ENCODE measurements at regions not wholly inside any gene's neighbourhood (a gene's known extent, or its start where the extent isn't known, plus 50 kb on each side); places are given as distances from the start of the nearest gene placed in this dataset.

DNA sequence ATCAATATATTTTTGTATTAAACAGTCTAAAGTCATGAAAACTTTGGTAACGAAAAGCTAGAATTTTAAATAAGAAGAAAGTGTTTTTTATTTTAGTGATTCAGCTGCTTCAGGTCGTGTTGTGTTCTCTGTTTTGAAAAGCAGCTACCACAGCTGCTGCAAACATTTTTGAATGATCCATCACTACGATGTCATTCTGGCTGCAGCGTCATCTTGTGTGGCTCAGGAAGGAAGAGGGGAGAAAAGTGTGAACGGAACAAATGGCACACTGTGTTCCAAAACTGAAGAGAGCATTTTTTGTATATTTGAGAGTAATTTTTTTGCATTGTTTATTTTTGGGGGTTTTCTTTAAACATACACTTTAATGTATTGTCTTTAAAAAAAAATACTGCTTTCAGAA is 323.0 kb upstream of the ADGRL2 start:
- no peak overlapping the region for H3K27ac ChIP-seq (ENCODE audit: low read depth, low read length)
- H3K4me1 ChIP-seq (replicated peaks in 1 of 4; ENCODE audit: control insufficient read depth in 3 of 4, insufficient read depth in 4 of 4, low read length in 3 of 4): no peaks in the 10 kb centered on the region
- no peak overlapping the region for H3K14ac ChIP-seq (ENCODE audit: insufficient read length)
- H3K9ac ChIP-seq (replicated peaks in 1 of 4; ENCODE audit: extremely low read depth in 1 of 4, low read depth in 3 of 4, low read length in 3 of 4): no peak overlapping the region
- H3K56ac ChIP-seq (replicated peaks; ENCODE audit: insufficient read length, low read depth, low read length): no peak overlapping the region
- H3K36me3 ChIP-seq (ENCODE audit: control insufficient read depth in 2 of 4, insufficient read depth in 4 of 4, low read length in 3 of 4): no peaks in the 10 kb centered on the region
- FAIRE-seq (no peak), DNase-seq (ENCODE audit: low read depth in 1 of 2, low spot score in 2 of 2) (no peak)
- H3K4me2 ChIP-seq (ENCODE audit: insufficient read depth in 1 of 2, low read depth in 2 of 2, low read length in 2 of 2): no peak overlapping the region
- H4K8ac ChIP-seq (ENCODE audit: extremely low read depth, insufficient read depth, low read length): no peak overlapping the region
- H2BK12ac ChIP-seq (ENCODE audit: low read depth, low read length): no peak overlapping the region
- no peak overlapping the region for H2AK5ac ChIP-seq (ENCODE audit: low read depth, low read length)
- no peak overlapping the region for H4K5ac ChIP-seq (ENCODE audit: insufficient read length, low read depth, low read length)
- no peaks in the 10 kb centered on the region for H3K79me2 ChIP-seq (ENCODE audit: control insufficient read depth in 1 of 2, insufficient read depth in 2 of 2, low read length in 2 of 2)
- ChIA-PET CTCF (ENCODE audit: partially characterized antibody) (no interaction called here), POLR2A (ENCODE audit: partially characterized antibody) (no interaction called here)
- H2AFZ ChIP-seq (ENCODE audit: low read length): no peak overlapping the region
- no peaks in the 10 kb centered on the region for H3K27me3 ChIP-seq (replicated peaks in 1 of 4; ENCODE audit: control insufficient read depth in 3 of 4, extremely low read depth in 1 of 4, insufficient read depth in 3 of 4, low read length in 3 of 4)
- no peak overlapping the region for H3K18ac ChIP-seq (ENCODE audit: extremely low read depth, low read length)
- H3K4ac ChIP-seq (replicated peaks; ENCODE audit: insufficient read length, low read depth, low read length): no peak overlapping the region
- H3K79me1 ChIP-seq (ENCODE audit: low read depth, low read length): no peaks in the 10 kb centered on the region
- no peaks in the 10 kb centered on the region for H3K9me3 ChIP-seq (ENCODE audit: insufficient read depth in 2 of 2, low read depth in 1 of 2, low read length in 1 of 2)
- no peak overlapping the region for H2BK120ac ChIP-seq (replicated peaks; ENCODE audit: low read depth, low read length)
- no peak overlapping the region for H2BK15ac ChIP-seq (ENCODE audit: low read length)
- no peak overlapping the region for H3K4me3 ChIP-seq (ENCODE audit: extremely low read depth in 1 of 4, insufficient read depth in 2 of 4, low read depth in 3 of 4, low read length in 4 of 4)
- 85% methylated on average over 5 of the region's 5 CpGs; no CpG with 5 or more reads in 1 of the 2 experiments for WGBS, 2 experiments (ENCODE audit: extremely low coverage in 1 of 2, insufficient coverage in 1 of 2, insufficient read length in 1 of 2, insufficient replicate concordance in 2 of 2, low coverage in 1 of 2, low lambda C conversion rate in 2 of 2, missing lambda C conversion rate in 1 of 2)
- H3K23ac ChIP-seq (ENCODE audit: insufficient read length): no peak overlapping the region
- H4K91ac ChIP-seq (replicated peaks; ENCODE audit: insufficient read length, low read length): no peak overlapping the region
- no peak overlapping the region for H2BK5ac ChIP-seq (ENCODE audit: low read depth, low read length)
- no peaks in the 10 kb centered on the region for H4K20me1 ChIP-seq (replicated peaks in 1 of 2; ENCODE audit: control insufficient read depth in 1 of 2, insufficient read depth in 2 of 2, low read length in 2 of 2)
- H3K23me2 ChIP-seq (ENCODE audit: low read depth, low read length): no peaks in the 10 kb centered on the region
- no peak overlapping the region for H2BK20ac ChIP-seq (ENCODE audit: low read length)
- TF ChIP-seq KDM4A (IDR thresholded peaks at IDR 0.05; ENCODE audit: low read depth, low read length, severe bottlenecking): no peak

All from H1 (cell line).